B cell (primary cell): ENCODE measurements at regions not wholly inside any gene's neighbourhood (a gene's known extent, or its start where the extent isn't known, plus 50 kb on each side); places are given as distances from the start of the nearest gene placed in this dataset.

Source experiments
- ATAC-seq: fragments of 200-7000 bp; cut with Tn5 transposase; one replicate; pipeline ENCODE4 v1.10.0; 2021; ENCODE audit warnings: low read depth, mild to moderate bottlenecking, moderate number of reproducible peaks, moderate library complexity
- CTCF ChIA-PET: fragments of 350-600 bp; sonication (Branson Sonifier 250); formaldehyde crosslinking; loops from one replicate; lab custom pipeline; 2021; ENCODE audit warnings: antibody characterized with exemption, inconsistent platforms; lab: Charles Lee
- POLR2A ChIA-PET: fragments of 350-600 bp; sonication (Branson Sonifier 250); formaldehyde crosslinking; loops from one replicate; lab custom pipeline; 2021; ENCODE audit warnings: antibody characterized with exemption; lab: Charles Lee
- DNase-seq: peaks from one replicate; pipeline ENCODE4 v3.0.0; 2013
- H2AFZ ChIP-seq: 2 replicates; pipeline ENCODE4 v1.6.1; 2012; ENCODE audit warnings: mild to moderate bottlenecking, low read depth, low read length; ENCODE audit not compliant: insufficient read depth, poor library complexity, severe bottlenecking
- H3K27ac ChIP-seq, 2 donors: 1 replicate in 1 of 2; 2 replicates in 1 of 2; pipeline ENCODE4 v1.5.1; 2012 to 2013; ENCODE audit warnings: low read length in 2 of 2, mild to moderate bottlenecking in 2 of 2, moderate library complexity in 1 of 2
- H3K27me3 ChIP-seq, 4 experiments: fragments of 200-600 bp in 1 of 4; sonication (generic) in 1 of 4; replicated peaks in 1 of 4; 1 replicate in 2 of 4; 2 replicates in 2 of 4; pipeline versions ENCODE4 v1.6.1 to v1.7.0; 2013 to 2016; ENCODE audit warnings: low read length in 3 of 4, mild to moderate bottlenecking in 2 of 4, mixed read lengths in 1 of 4, moderate library complexity in 1 of 4; ENCODE audit not compliant: insufficient read depth in 4 of 4, control insufficient read depth in 3 of 4; ENCODE audit errors: control extremely low read depth in 1 of 4
- H3K36me3 ChIP-seq, 2 experiments: replicated peaks in 1 of 2; 1 replicate in 1 of 2; 2 replicates in 1 of 2; pipeline versions ENCODE4 v1.6.1 to v1.7.1; 2013; ENCODE audit warnings: low read length in 1 of 2; ENCODE audit not compliant: insufficient read depth in 2 of 2, control insufficient read depth in 1 of 2; ENCODE audit errors: control extremely low read depth in 1 of 2, extremely low read depth in 1 of 2
- H3K4me1 ChIP-seq, 2 donors: fragments of 200-600 bp in 1 of 2; sonication (generic) in 1 of 2; 1 replicate in 1 of 2; 2 replicates in 1 of 2; pipeline versions ENCODE4 v1.5.1 to v1.6.1; 2013 to 2017; ENCODE audit warnings: low read length in 2 of 2; ENCODE audit not compliant: control insufficient read depth in 2 of 2, insufficient read depth in 2 of 2
- H3K4me2 ChIP-seq: replicated peaks from 2 replicates; pipeline ENCODE3; 2012; ENCODE audit warnings: mild to moderate bottlenecking, low read depth, low read length; ENCODE audit not compliant: poor library complexity, severe bottlenecking
- H3K4me3 ChIP-seq, 5 experiments: fragments of 200-600 bp in 1 of 5; sonication (generic) in 1 of 5; 1 replicate in 3 of 5; 2 replicates in 2 of 5; pipeline versions ENCODE4 v1.5.1 to v1.7.0; 2011 to 2016; ENCODE audit warnings: low read length in 4 of 5, mild to moderate bottlenecking in 4 of 5, low read depth in 2 of 5, control low read depth in 1 of 5, moderate library complexity in 1 of 5; ENCODE audit not compliant: insufficient read depth in 1 of 5; ENCODE audit errors: control extremely low read depth in 1 of 5, extremely low read depth in 1 of 5
- H3K79me2 ChIP-seq: fragments of 200-600 bp; sonication (generic); one replicate; pipeline ENCODE4 v1.6.0; 2016; ENCODE audit warnings: low read length; ENCODE audit not compliant: control insufficient read depth, insufficient read depth
- H3K9ac ChIP-seq: fragments of 200-600 bp; sonication (generic); 2 replicates; pipeline ENCODE4 v1.6.1; 2017; ENCODE audit warnings: mild to moderate bottlenecking, low read length, moderate library complexity
- H3K9me3 ChIP-seq, 3 donors: one replicate each; pipeline versions ENCODE4 v1.6.1 to v1.7.1; 2013; ENCODE audit warnings: low read length in 2 of 3; ENCODE audit not compliant: control insufficient read depth in 2 of 3, insufficient read depth in 1 of 3; ENCODE audit errors: control extremely low read depth in 1 of 3
- H4K20me1 ChIP-seq: 2 replicates; pipeline ENCODE4 v1.6.0; 2012; ENCODE audit warnings: mild to moderate bottlenecking, low read length; ENCODE audit not compliant: insufficient read depth, control insufficient read depth, poor library complexity, severe bottlenecking
- H3K27ac Mint-ChIP-seq: one replicate; pipeline ENCODE4 v1.8.0; 2021; ENCODE audit warnings: mixed read lengths
- H3K27me3 Mint-ChIP-seq: one replicate; pipeline ENCODE4 v1.8.0; 2021; ENCODE audit warnings: mixed read lengths
- H3K4me1 Mint-ChIP-seq: one replicate; pipeline ENCODE4 v1.8.0; 2021; ENCODE audit warnings: mixed read lengths
- H3K4me3 Mint-ChIP-seq: one replicate; pipeline ENCODE4 v1.8.0; 2021; ENCODE audit warnings: mixed read lengths
- H3K9me3 Mint-ChIP-seq: one replicate; pipeline ENCODE4 v1.8.0; 2022; ENCODE audit warnings: mixed read lengths; ENCODE audit not compliant: insufficient read depth
- CTCF ChIP-seq: fragments of 200-600 bp; IDR thresholded peaks from one replicate; pipeline ENCODE4 v1.8.0; 2022; ENCODE audit warnings: antibody characterized with exemption, mild to moderate bottlenecking
- EZH2 ChIP-seq: IDR thresholded peaks from 2 replicates; pipeline ENCODE4 v1.6.1; 2012; ENCODE audit warnings: borderline replicate concordance, low read depth, mild to moderate bottlenecking, moderate library complexity, low read length; ENCODE audit not compliant: insufficient read depth, poor library complexity, severe bottlenecking
- WGBS: methylation state at CpG from one replicate; pipeline ENCODE4 v1.1.5; 2013; ENCODE audit warnings: missing lambda C conversion rate; ENCODE audit not compliant: insufficient coverage; 5-methylcytosine and 5-hydroxymethylcytosine counted together
- intact Hi-C: fragments of 100-400 bp; cut with micrococcal nuclease; formaldehyde crosslinking; loops from one replicate; pipeline ENCODE4 v1.10.0; 2022

- H3K4me1 Mint-ChIP-seq: no peaks in the 10 kb centered on the region
- ChIA-PET POLR2A (no interaction called here), CTCF (no interaction called here)
- H3K9me3 Mint-ChIP-seq: peaks cover 2% of the 10 kb centered on the region
- H3K27me3 ChIP-seq: no peaks in the 10 kb centered on the region
- no peaks in the 10 kb centered on the region for H3K36me3 ChIP-seq
- ATAC-seq (no peak), DNase-seq (no peak)
- WGBS: 80% methylated on average over 1 of the region's 2 CpGs
- H3K9ac ChIP-seq: no peak overlapping the region
- no peaks in the 10 kb centered on the region for H4K20me1 ChIP-seq
- no peak overlapping the region for H3K27ac Mint-ChIP-seq
- H3K4me2 ChIP-seq: no peak overlapping the region
- H3K9me3 ChIP-seq: no peaks in the 10 kb centered on the region
- H3K4me1 ChIP-seq: no peaks in the 10 kb centered on the region
- no peak overlapping the region for H3K27ac ChIP-seq
- H2AFZ ChIP-seq: no peak overlapping the region
- intact Hi-C loops: no loop called here
- no peak overlapping the region for H3K4me3 ChIP-seq
- H3K27me3 Mint-ChIP-seq: no peaks in the 10 kb centered on the region
- TF ChIP-seq CTCF (no peak), EZH2 (no peak)
- no peak overlapping the region for H3K4me3 Mint-ChIP-seq
- no peaks in the 10 kb centered on the region for H3K79me2 ChIP-seq
Observed at GRCh38 chr3:176430244-176431037, 766.8 kb downstream of the TBL1XR1 start.

GRCh38 chr3:176428552-176428951 lies 768.7 kb downstream of the TBL1XR1 start:
- WGBS: 60% methylated on average over 3 of the region's 4 CpGs
- Histone ChIP-seq H3K4me3 (no peak overlapping the region), H2AFZ (no peak overlapping the region), H3K36me3 (no peaks in the 10 kb centered on the region), H3K27me3 (no peaks in the 10 kb centered on the region), H3K9me3 (no peaks in the 10 kb centered on the region), H3K9ac (no peak overlapping the region), H3K79me2 (no peaks in the 10 kb centered on the region), H3K4me1 (no peaks in the 10 kb centered on the region), H3K4me2 (no peak overlapping the region), H4K20me1 (no peaks in the 10 kb centered on the region), H3K27ac (no peak overlapping the region)
- TF ChIP-seq EZH2 (no peak), CTCF (no peak)
- POLR2A ChIA-PET: no interaction called here
- Mint-ChIP-seq H3K4me1 (no peaks in the 10 kb centered on the region), H3K4me3 (no peak overlapping the region), H3K9me3 (peaks cover 2% of the 10 kb centered on the region), H3K27me3 (no peaks in the 10 kb centered on the region), H3K27ac (no peak overlapping the region)
- no peak for DNase-seq
- intact Hi-C loops: no loop called here
- no peak for ATAC-seq
- CTCF ChIA-PET: no interaction called here
